GM18508 (cell line): ENCODE measurements at regions not wholly inside any gene's neighbourhood (a gene's known extent, or its start where the extent isn't known, plus 50 kb on each side); places are given as distances from the start of the nearest gene placed in this dataset.
"Not testable (repeated sequence)": the region's sequence is repeated elsewhere in the genome, so short reads cannot be mapped to it uniquely, and the experiment has no call there.

ENCODE experiments used
- ATAC-seq: cut with Tn5 transposase; IDR thresholded peaks from one replicate; pipeline ENCODE4 v1.9.1; 2021; ENCODE audit warnings: moderate number of reproducible peaks; ENCODE audit not compliant: insufficient read depth, unreplicated experiment

- ATAC-seq, result no peak
Measured at GRCh38 chr9:111276431-111277128, 53.4 kb downstream of the OR2K2 start.

DNA sequence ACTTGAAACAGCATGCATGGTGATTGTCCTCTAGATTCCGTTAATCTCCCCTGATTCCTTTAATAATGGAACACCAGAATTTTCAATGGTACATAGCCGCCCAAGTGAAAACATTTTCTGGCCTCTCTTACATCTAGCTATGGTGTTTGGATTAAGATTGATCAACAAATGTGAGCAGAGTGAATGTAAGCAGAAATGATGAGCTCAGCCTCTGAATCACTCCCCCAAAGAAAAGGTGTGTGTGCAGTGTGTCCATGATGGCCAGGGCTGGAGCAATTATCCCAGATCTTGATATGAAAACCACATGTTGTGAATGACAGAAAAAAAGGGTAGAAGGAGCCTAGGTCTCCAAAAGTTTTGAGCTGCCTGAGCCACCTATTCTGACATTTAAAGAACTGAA, 55.3 kb downstream of the OR2K2 start:
- no peak for ATAC-seq

DNA sequence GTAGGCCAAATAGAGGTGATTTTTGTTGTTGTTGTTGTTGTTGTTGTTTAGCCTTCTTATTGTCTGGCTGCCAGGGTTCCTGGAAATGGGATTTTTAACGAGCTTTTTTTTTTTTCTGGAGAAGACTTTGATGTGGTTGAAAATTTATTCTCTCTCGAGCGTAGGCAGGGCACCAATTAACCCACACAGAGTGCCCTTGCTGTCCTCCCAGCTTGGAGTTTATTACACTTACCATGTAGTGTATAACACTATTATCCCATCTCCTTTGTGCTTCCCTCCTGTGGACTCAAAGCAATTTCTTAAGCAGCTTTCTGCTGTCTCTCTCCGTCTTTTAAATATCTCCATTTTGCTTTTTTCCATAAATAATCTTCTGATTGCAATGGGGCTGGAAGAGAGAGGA, 57.4 kb downstream of the OR2K2 start:
- no peak for ATAC-seq

DNA sequence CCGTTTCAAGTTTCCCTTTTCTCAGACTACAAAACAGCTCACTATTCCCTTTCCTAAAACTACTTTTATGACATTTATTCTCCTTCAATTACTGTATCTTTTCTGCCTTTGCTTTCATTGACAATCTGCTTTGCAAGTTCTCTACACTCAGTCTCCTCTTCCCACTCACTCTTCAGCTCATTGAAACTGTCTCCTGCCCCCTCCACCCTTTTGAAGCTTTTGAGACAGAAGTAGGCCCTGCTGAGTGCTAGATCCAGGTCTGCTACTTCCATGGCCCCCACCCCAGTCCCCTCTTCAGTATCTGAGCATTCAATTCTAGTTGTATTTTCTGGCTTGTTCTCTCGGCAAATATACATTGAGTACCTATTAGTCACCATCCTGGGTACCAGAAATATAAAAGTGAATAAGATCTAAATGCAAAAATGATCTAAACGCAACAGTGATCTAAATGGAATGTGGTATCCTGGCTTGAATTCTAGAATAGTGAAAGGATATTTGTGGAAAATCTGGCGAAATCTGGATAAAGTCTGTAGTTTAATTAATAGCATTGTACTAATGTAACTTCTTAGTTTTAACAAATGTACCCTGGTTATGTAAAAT, 58.4 kb downstream of the OR2K2 start:
- ATAC-seq, result no peak

GRCh38 chr9:111271047-111271446, 59.0 kb downstream of the OR2K2 start:
- ATAC-seq, result no peak

DNA sequence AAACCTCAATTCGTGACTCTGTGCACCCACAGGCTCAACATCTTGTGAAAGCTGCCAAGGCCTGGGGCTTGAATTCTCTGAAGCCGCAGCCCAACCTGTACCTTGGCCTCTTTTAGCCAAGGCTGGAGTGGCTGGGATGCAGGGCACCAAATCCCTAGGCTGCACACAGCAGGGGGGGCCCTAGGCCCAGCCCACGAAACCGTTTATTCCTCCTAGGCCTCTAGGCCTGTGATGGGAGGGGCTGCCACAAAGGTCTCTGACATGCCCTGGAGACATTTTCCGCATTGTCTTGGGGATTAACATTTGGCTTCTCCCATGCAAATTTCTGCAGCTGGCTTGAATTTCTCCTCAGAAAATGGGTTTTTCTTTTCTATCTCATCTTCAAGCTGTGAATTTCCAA, 64.0 kb downstream of the OR2K2 start:
- ATAC-seq, result not testable (repeated sequence)

DNA sequence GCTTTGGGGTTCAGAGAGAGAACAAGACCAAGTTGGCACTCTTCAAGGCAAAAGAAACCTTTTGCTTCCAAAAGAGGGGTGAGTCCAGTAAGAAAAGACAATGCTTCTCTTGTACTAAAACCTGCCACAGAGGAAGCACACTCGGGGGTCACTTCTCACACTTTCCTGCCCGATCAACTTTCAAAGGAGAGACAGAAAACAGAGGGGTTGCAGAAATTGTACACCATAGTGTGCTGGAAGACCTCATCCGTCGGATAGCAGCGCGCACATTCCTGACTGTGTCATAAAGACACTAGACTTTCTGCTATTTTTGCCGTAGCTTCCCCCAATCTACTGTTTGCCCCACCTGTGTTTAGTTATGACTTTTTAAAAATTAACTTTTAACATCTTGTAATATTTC, 66.9 kb downstream of the OR2K2 start:
- ATAC-seq, result no peak

- ATAC-seq, result no peak
Measured at GRCh38 chr9:111258875-111259271, 71.2 kb downstream of the OR2K2 start.

DNA sequence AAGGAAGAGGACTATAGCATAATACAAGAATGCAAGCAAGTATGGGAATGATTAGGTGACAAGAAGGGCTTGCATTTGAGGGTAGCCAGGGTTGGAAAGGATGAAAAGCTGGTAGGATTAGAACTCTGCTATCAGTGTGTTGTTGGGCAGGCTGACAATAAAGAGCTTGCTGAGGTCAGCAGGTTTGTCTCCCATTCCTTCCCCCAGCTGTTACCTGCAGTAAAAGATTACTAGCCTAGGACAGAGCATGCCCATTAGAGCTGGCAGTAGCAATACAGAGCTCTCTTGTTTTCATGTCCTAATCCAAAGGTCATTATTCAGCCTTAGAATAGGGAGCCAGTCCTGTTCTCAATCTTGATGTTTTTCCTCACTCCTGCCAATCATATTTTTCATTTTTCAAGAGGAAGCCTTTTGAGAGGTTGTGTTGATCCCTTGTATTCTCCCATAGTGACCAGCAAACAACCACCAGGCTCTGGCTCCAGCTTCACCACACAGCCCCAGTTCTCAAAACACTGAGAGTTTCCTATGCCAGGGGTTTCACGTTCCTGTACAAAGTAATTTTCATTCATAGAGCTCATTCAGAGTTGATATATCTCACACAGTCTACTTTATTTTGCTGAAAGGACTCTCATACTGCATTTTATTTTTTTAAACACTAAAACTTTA, 71.7 kb downstream of the OR2K2 start:
- no peak for ATAC-seq

GRCh38 chr9:111253742-111254437, 76.1 kb downstream of the OR2K2 start:
- no peak for ATAC-seq

- ATAC-seq, result no peak
Measured at GRCh38 chr9:111250875-111251842, 78.9 kb downstream of the OR2K2 start.

- no peak for ATAC-seq
Measured at GRCh38 chr9:111237447-111237846, 92.6 kb downstream of the OR2K2 start.

DNA sequence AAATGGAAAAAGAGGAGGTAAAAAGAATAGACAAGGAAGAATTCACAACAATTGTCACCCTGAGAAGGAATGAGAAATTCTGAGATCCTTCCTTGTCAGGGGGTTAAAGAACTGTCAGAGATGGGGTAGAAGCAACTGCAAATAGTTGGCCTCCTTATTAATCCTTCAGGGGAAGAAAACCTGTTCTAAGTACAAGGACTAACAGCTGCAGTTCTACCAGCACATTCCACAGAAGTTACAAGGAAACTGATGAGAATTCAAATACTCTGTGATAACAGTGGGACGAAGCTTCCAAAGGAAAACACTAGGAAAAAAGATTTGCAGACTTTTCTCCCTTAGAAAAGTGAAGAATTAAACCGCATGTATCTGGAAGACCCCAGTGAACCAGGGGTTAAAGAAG, 93.7 kb downstream of the OR2K2 start:
- ATAC-seq, result no peak

GRCh38 chr9:111233963-111234362, 96.1 kb downstream of the OR2K2 start:
- no peak for ATAC-seq

- ATAC-seq, result no peak
Measured at GRCh38 chr9:111232997-111233790, 96.8 kb downstream of the OR2K2 start.

DNA sequence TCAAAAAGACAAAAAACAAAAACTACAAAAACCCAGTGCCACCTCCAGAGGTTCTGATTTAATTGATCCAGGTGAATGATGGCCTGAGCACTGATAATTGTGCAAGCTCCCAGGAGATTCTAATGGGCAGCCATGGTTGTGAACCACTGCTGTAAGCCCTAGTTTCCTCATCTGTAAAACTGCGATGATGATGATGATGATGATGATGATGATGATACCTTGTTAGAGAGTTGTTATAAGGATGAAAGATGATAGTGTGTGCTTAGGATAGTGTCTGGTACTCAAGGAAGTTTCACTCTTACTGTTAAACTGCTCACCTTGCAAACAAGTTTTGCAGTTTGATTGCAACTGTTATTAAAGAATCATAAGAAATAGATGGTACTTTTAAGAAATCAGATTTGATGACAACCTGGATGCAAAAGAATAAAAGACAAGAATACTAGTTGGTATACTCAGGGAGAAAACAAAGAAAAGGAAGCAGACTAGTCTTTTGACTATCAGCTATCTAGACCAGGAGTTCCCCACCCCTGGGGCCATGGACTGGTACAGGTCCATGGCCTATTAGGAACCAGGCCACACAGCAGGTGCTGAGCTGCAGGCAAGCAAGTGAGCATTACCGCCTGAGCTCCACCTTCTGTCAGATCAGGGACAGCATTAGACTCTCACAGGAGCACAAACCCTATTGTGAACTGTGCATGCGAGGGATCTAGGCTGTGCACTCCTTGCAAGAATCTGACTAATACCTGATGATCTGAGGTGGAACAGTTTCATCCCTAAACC, 98.0 kb downstream of the OR2K2 start:
- ATAC-seq, result no peak

GRCh38 chr9:111222757-111223156, 107.3 kb downstream of the OR2K2 start:
- ATAC-seq, result no peak

DNA sequence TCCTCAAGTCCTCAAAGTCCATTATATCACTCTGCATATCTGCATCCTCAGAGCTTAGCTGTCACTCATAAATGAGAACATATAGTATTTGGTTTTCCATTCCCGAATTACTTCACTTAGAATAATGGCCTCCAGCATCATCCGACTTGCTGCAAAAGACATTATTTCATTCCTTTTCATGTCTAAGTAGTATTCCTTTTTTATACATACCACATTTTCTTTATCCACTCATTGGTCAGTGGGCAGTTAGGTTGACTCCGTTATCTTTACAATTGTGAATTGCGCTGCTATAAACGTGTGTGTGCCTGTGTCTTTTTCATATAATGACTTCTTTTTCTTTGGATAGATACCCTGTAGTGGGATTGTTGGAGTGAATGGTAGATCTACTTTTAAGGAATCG, 117.2 kb downstream of the OR2K2 start:
- no peak for ATAC-seq

- no peak for ATAC-seq
Measured at GRCh38 chr9:111198936-111199335, 131.1 kb downstream of the OR2K2 start.
